SW 1271 (cell line): ENCODE measurements at regions not wholly inside any gene's neighbourhood (a gene's known extent, or its start where the extent isn't known, plus 50 kb on each side); places are given as distances from the start of the nearest gene placed in this dataset.
A peak's percentile ranks its signal among the peaks of the same experiment; 100 is the strongest.
"Not testable (repeated sequence)": the region's sequence is repeated elsewhere in the genome, so short reads cannot be mapped to it uniquely, and the experiment has no call there.

Experiments used
- DNase-seq, 2 experiments: peaks; one replicate each; lab custom pipeline; 2025; lab: John Stamatoyannopoulos, UW

- no peak for DNase-seq
Measured at GRCh38 chr11:82536706-82537105, 197.0 kb downstream of the FAM181B start.

GRCh38 chr11:82533628-82534327 lies 199.9 kb downstream of the FAM181B start:
- DNase-seq = no peak

GRCh38 chr11:82529936-82530335 lies 203.7 kb downstream of the FAM181B start:
- DNase-seq = no peak

- DNase-seq = no peak
Measured at GRCh38 chr11:82527081-82527584, 206.5 kb downstream of the FAM181B start.

- DNase-seq = no peak
Measured at GRCh38 chr11:82523141-82523540, 210.5 kb downstream of the FAM181B start.

GRCh38 chr11:82521427-82521826 lies 212.2 kb downstream of the FAM181B start:
- DNase-seq = no peak

- no peak for DNase-seq
Measured at GRCh38 chr11:82507288-82507687, 226.4 kb downstream of the FAM181B start.

- DNase-seq = no peak
Measured at GRCh38 chr11:82505379-82505778, 228.3 kb downstream of the FAM181B start.

- not testable (repeated sequence) for DNase-seq
Measured at GRCh38 chr11:82501174-82501573, 232.5 kb downstream of the FAM181B start.

GRCh38 chr11:82494988-82495432 lies 238.7 kb downstream of the FAM181B start:
- DNase-seq = peak in 1 of 2 experiments; percentile 14

GRCh38 chr11:82474876-82475275 lies 258.8 kb downstream of the FAM181B start:
- no peak for DNase-seq

GRCh38 chr11:82465481-82465880 lies 268.2 kb downstream of the FAM181B start:
- DNase-seq = no peak

- DNase-seq = no peak
Measured at GRCh38 chr11:82462608-82463242, 270.9 kb downstream of the FAM181B start.

- DNase-seq = no peak
Measured at GRCh38 chr11:82458761-82459160, 274.9 kb downstream of the FAM181B start.

GRCh38 chr11:82458147-82458546 lies 275.5 kb downstream of the FAM181B start:
- DNase-seq = no peak

- DNase-seq = no peak
Measured at GRCh38 chr11:82450996-82451395, 282.7 kb downstream of the FAM181B start.

GRCh38 chr11:82406611-82407010 lies 327.1 kb downstream of the FAM181B start:
- no peak for DNase-seq

- DNase-seq = no peak
Measured at GRCh38 chr11:82405421-82405820, 328.2 kb downstream of the FAM181B start.

- no peak for DNase-seq
Measured at GRCh38 chr11:82404981-82405380, 328.7 kb downstream of the FAM181B start.

GRCh38 chr11:82403640-82404305 lies 329.9 kb downstream of the FAM181B start:
- DNase-seq = no peak

- no peak for DNase-seq
Measured at GRCh38 chr11:82398300-82398815, 335.3 kb downstream of the FAM181B start.

- DNase-seq = not testable (repeated sequence)
Measured at GRCh38 chr11:82396639-82397038, 337.0 kb downstream of the FAM181B start.

GRCh38 chr11:82384308-82384707 lies 349.4 kb downstream of the FAM181B start:
- no peak for DNase-seq
